GM12892 (cell line): ENCODE measurements at regions not wholly inside any gene's neighbourhood (a gene's known extent, or its start where the extent isn't known, plus 50 kb on each side); places are given as distances from the start of the nearest gene placed in this dataset.

Experiments used
- POLR2A ChIP-seq: IDR thresholded peaks from 2 replicates; pipeline ENCODE4 v1.6.1; 2011; ENCODE audit warnings: low read depth, low read length, control low read depth
- POLR2AphosphoS5 ChIP-seq: IDR thresholded peaks from 2 replicates; pipeline ENCODE4 v1.6.1; 2011; ENCODE audit warnings: low read depth, low read length, control low read depth
- TAF1 ChIP-seq: IDR thresholded peaks from 2 replicates; pipeline ENCODE4 v1.6.1; 2011; ENCODE audit warnings: low read depth, mild to moderate bottlenecking, control low read depth, low read length, borderline replicate concordance

DNA sequence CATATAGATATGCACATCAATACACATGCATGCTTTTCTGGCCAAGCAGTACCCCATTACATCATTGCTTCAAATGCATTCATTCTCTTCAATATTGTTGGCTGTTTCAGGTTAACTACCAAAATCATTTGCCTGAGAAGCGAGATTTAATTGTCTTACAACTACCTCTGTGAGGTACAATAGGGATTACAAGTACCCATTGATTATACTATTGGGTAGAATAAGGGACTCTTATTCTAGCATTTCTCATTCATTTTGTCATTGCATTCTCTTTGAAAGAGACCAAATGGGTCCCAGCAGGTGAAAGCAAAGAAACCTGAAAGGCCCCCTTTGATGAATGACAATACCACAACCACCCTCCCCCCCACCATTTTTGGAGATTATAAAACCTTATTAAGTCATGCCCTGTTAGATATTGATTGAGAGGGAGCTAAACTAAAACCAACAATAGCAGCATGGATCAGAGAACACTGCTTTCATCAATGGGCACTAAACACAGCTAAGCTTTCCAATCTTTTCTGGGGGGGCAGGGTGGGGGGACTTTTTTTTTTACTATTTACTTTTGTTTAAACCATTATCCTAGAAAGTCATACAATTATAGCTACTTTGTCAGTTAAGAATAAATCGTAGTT is 375.0 kb upstream of the CCNH start:
- TF ChIP-seq POLR2A, result no peak
- TF ChIP-seq POLR2AphosphoS5, result no peak
- TF ChIP-seq TAF1, result no peak
